ENCODE measurements at regions not wholly inside any gene's neighbourhood (a gene's known extent, or its start where the extent isn't known, plus 50 kb on each side); places are given as distances from the start of the nearest gene placed in this dataset.

- intact Hi-C loops (cut with DNase I): no loop called here
- DNase-seq: no peak
These were observed 334.0 kb downstream of the NUAK1 start for GRCh38 chr12:105804591-105805265.

GRCh38 chr12:105805730-105806399 lies 332.9 kb downstream of the NUAK1 start:
- intact Hi-C loops (cut with DNase I): no loop called here
- no peak for DNase-seq

GRCh38 chr12:105806400-105806770 lies 332.4 kb downstream of the NUAK1 start:
- intact Hi-C loops (cut with DNase I): no loop called here
- DNase-seq: no peak

GRCh38 chr12:105812366-105812765 lies 326.4 kb downstream of the NUAK1 start:
- intact Hi-C loops (cut with DNase I): no loop called here
- peak in 4 of 42 donors; percentile 10 to 40 (median 20) for DNase-seq

GRCh38 chr12:105813201-105813600 lies 325.6 kb downstream of the NUAK1 start:
- intact Hi-C loops (cut with DNase I): no loop called here
- no peak for DNase-seq

- no peak for DNase-seq
- intact Hi-C loops (cut with DNase I): no loop called here
These were observed 324.5 kb downstream of the NUAK1 start for GRCh38 chr12:105814283-105814682.

GRCh38 chr12:105819549-105819948 lies 319.2 kb downstream of the NUAK1 start:
- DNase-seq: no peak
- intact Hi-C loops (cut with DNase I): no loop called here

GRCh38 chr12:105820429-105821125 lies 318.2 kb downstream of the NUAK1 start:
- intact Hi-C loops (cut with DNase I): no loop called here
- DNase-seq: peak in 15 of 42 donors; percentile 11 to 60 (median 22)

- intact Hi-C loops (cut with DNase I): no loop called here
- DNase-seq: no peak
These were observed 316.3 kb downstream of the NUAK1 start for GRCh38 chr12:105822131-105823105.

GRCh38 chr12:105823810-105824209 lies 314.9 kb downstream of the NUAK1 start:
- intact Hi-C loops (cut with DNase I): no loop called here
- no peak for DNase-seq

GRCh38 chr12:105825141-105825540 lies 313.6 kb downstream of the NUAK1 start:
- intact Hi-C loops (cut with DNase I): no loop called here
- no peak for DNase-seq

GRCh38 chr12:105831372-105831771 lies 307.4 kb downstream of the NUAK1 start:
- DNase-seq: no peak
- intact Hi-C loops (cut with DNase I): no loop called here

GRCh38 chr12:105832021-105832420 lies 306.7 kb downstream of the NUAK1 start:
- DNase-seq: no peak
- intact Hi-C loops (cut with DNase I): no loop called here

- no peak for DNase-seq
- intact Hi-C loops (cut with DNase I): no loop called here
These were observed 305.9 kb downstream of the NUAK1 start for GRCh38 chr12:105832806-105833205.

- intact Hi-C loops (cut with DNase I): no loop called here
These were observed 304.3 kb downstream of the NUAK1 start for GRCh38 chr12:105834496-105834895.

GRCh38 chr12:105835580-105836241 lies 303.0 kb downstream of the NUAK1 start:
- DNase-seq: no peak
- intact Hi-C loops (cut with DNase I): no loop called here

More at GRCh38 chr12:105834496-105834895, 304.3 kb downstream of the NUAK1 start:
- no peak for DNase-seq

GRCh38 chr12:105836242-105836622 lies 302.5 kb downstream of the NUAK1 start:
- intact Hi-C loops (cut with DNase I): no loop called here
- DNase-seq: no peak

- intact Hi-C loops (cut with DNase I): no loop called here
- no peak for DNase-seq
These were observed 299.1 kb downstream of the NUAK1 start for GRCh38 chr12:105839629-105840127.

- intact Hi-C loops (cut with DNase I): no loop called here
- DNase-seq: no peak
These were observed 298.4 kb downstream of the NUAK1 start for GRCh38 chr12:105840384-105840783.
